ENCODE measurements at regions not wholly inside any gene's neighbourhood (a gene's known extent, or its start where the extent isn't known, plus 50 kb on each side); places are given as distances from the start of the nearest gene placed in this dataset.

- no peak for TF ChIP-seq EZH2 (IDR thresholded peaks at IDR 0.05)
- TF ChIP-seq POLR2AphosphoS5 (IDR thresholded peaks at IDR 0.05; ENCODE audit: borderline replicate concordance, low read depth, low read length): no peak
Measured at GRCh38 chr17:51533821-51534220, 273.5 kb downstream of the UTP18 start.
